Dedifferentiated amniotic fluid mesenchymal stem cell (primary cell): ENCODE measurements at regions not wholly inside any gene's neighbourhood (a gene's known extent, or its start where the extent isn't known, plus 50 kb on each side); places are given as distances from the start of the nearest gene placed in this dataset.
"Not testable (repeated sequence)": the region's sequence is repeated elsewhere in the genome, so short reads cannot be mapped to it uniquely, and the experiment has no call there.

ENCODE experiments used
- DNase-seq: peaks from one replicate; pipeline ENCODE4 v3.0.0-alpha.2; 2016; ENCODE audit errors: extremely low spot score

- no peak for DNase-seq
Observed at GRCh38 chr9:16275795-16276624, 594.5 kb downstream of the BNC2 start.

DNA sequence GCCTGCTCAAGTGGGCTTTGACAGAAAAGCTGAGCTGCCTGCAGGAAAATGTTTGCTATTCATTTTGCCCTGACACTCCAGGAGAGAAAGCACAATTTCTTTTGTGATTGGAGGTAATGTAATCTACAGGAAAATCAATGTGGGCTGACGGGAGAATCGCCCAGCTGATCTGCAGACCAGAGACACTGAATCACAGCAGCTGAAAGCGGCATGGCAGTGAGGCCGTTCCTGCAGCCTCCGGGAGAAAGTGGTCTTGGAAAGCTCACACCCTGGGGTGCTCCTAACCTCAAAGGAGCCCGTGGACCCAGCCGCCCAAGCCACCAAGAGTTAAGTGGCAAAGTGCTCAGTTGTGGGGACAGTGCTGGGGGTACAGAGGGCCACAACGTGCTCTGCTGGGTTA is 593.6 kb downstream of the BNC2 start:
- no peak for DNase-seq

GRCh38 chr9:16277471-16277960 is 593.0 kb downstream of the BNC2 start:
- no peak for DNase-seq

DNA sequence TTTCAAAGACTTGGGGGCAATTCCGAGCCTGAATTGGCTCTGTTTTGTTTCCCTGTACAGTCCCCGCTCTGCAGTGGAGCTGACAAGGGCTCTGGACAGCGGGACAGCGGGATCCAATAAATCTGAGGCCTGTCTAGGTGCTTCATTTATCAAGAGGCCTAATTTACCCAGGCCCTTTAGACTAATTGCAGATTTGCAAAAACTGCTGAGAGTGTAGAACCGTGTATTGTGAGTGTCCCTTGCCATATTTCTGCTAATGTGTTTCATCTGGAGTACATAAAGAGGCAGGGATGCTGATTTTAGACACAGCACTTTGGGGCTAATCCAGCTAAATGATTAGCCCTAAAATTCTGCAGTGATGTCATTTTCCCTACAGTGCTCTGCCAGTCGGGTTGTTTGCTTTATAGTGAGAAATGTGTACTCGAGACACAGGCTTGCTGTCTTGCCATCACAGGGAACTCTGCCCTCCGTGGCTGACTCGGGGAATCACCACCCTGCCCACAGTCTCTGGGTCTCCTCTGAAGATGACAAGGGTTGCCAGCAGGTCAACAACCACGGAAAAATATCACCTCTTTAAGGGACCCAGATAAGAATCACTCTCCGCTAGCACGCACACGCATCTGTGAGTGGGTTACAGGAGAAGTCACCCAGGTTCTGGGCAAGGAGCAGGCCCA is 592.0 kb downstream of the BNC2 start:
- no peak for DNase-seq

- DNase-seq, result no peak
Observed at GRCh38 chr9:16281707-16282106, 588.8 kb downstream of the BNC2 start.

GRCh38 chr9:16282216-16282615 is 588.3 kb downstream of the BNC2 start:
- peak; percentile 18 for DNase-seq

DNA sequence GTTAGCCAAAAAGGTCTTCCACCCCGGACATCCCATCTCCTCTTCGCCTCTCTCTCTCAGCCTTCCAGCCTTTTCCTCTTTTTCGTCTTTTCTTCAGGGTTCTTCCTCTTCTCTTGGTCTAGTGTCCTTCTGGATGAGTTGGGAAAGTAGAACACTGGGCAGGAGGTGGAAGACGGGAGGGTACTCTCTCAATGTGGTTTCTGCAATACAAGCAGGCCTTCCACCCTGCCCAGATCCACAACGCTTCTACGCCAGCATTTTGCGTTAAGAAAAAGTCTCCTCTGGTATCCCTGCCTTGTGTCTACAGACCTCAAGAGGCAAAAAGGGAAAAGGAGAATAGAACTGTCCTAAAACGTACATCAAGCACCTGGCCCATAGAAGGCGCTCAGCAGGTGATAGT is 587.8 kb downstream of the BNC2 start:
- DNase-seq, result no peak

DNA sequence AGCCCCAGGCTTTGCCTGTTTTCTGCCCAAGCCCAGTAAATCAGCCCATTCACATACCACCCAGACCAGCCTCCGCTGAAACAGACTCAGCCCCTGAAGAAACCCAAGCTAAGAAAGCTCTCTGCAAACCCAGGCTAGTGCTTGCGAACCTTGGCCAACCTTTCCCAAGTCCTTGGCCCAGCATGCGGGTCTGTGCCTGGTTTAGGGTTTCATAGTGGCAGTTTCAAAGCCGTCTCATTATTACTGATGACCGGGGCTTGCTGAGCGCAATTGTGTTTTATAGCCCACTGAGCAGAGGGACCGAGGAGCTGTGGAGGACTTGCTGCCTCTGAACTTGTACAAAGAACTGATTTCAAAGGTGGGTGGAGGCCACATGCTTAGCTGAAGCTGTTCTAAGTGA is 584.3 kb downstream of the BNC2 start:
- DNase-seq, result no peak

DNA sequence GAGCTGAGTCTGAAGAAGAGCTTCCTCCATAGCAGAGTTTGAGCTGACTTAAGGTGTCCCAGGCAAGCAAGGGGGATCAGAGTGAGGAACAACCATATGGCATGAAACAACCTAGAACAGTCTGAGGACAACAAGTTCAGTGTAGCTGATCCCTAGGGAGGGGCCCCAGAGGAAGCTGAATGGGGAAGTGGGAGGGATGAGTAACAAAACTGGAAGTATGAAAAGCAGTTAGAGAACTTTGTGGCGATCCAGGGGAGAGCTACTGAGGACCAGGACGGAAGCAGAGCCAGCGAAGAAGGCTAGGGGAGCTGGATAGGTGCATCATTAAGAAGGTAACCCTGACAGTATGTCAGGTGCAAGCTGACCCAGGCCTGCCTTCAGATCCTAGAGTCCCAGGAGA is 580.8 kb downstream of the BNC2 start:
- no peak for DNase-seq

- DNase-seq, result no peak
Observed at GRCh38 chr9:16290169-16290568, 580.3 kb downstream of the BNC2 start.

GRCh38 chr9:16291921-16292320 is 578.5 kb downstream of the BNC2 start:
- DNase-seq, result no peak

GRCh38 chr9:16293610-16294009 is 576.9 kb downstream of the BNC2 start:
- DNase-seq, result no peak

DNA sequence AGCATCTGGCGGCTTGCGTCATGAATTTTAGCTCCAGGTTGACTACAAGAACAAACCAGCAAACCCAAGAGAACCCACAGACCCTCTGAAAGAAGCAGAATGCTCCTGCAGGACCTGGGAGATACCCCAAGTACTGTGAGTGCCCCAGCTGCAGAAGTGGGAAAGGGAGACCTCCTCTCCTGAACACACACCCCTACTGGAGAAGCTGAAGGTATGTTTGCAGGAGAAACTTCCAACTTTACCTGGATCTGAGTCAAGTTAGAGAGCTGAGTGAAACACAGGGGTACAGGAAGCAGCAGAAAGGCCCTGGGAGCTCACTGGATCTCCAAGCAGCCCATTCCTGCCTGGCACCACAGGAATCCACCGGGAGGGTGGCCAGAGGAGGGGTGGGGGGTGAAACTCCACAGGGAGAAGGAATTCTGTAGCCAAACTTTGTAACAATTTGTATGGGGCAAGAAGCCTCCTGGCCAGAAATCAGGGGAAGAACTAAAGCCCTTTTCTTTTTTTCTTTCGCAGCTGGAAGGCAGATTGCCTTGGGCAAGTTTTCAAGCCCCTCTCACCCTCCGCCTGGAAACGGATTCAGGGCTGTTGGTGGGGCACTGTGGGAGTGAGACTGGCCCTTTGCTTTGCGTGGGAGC is 576.2 kb downstream of the BNC2 start:
- no peak for DNase-seq

- not testable (repeated sequence) for DNase-seq
Observed at GRCh38 chr9:16294940-16295339, 575.5 kb downstream of the BNC2 start.

DNA sequence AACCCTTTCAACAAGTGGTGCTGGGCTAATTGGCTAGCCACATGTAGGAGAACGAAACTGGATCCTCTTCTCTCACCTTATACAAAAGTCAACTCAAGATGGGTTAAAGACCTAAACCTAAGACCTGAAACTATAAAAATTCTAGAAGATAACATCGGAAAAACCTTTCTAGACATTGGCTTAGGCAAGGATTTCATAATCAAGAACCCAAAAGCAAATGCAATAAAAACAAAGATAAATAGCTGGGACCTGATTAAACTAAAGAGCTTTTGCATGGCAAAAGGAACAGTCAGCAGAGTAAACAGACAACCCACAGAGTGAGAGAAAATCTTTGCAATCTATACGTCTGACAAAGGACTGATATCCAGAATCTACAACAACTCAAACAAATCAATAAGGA is 571.1 kb downstream of the BNC2 start:
- DNase-seq, result not testable (repeated sequence)

GRCh38 chr9:16303506-16303905 is 567.0 kb downstream of the BNC2 start:
- DNase-seq, result no peak

DNA sequence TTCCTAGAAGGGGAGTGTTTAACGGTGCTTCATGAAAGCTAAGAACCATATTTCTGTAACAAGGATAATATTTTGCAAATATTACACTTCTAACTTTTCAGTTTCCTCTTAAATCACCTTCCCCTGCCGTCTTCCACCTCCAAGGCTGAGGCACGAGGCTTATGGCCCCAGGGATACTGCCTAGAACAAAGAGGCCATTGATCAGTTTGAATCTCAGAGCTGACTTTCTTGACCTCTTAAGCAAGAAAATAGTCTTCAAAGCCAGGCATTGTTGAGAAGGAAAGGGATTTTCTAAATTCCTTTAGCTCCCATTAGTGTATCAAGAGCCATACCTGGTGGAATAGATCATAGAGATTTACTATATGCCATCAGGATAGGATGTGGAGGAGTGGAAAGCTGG is 566.2 kb downstream of the BNC2 start:
- DNase-seq, result no peak

- DNase-seq, result no peak
Observed at GRCh38 chr9:16306586-16306985, 563.9 kb downstream of the BNC2 start.

DNA sequence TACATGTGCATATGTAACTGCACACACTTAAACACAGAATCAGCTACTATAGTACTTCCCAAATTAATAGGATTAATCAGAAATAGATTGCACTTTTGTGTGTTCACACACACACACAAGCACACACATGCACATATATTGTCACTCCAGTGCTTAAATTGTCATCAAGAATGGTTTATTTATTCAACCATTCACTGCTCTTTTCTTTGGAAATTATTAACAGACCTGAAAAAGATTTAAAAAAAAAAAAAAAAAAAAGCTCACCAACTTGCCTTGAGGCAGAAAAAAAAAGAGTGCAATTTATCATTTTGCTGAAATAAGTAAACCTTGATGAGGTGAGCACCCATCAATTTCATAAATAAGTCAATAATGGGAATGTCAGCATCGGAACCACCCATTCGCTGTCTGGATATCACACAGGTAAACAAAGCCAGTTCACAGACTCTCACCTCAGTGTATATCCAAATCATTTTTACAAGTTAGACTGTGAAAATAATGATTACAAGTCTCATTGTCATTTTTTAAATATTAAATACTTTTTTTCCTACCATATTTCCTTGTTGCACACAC is 562.8 kb downstream of the BNC2 start:
- no peak for DNase-seq

GRCh38 chr9:16308645-16309044 is 561.8 kb downstream of the BNC2 start:
- no peak for DNase-seq

GRCh38 chr9:16309082-16309468 is 561.4 kb downstream of the BNC2 start:
- no peak for DNase-seq

DNA sequence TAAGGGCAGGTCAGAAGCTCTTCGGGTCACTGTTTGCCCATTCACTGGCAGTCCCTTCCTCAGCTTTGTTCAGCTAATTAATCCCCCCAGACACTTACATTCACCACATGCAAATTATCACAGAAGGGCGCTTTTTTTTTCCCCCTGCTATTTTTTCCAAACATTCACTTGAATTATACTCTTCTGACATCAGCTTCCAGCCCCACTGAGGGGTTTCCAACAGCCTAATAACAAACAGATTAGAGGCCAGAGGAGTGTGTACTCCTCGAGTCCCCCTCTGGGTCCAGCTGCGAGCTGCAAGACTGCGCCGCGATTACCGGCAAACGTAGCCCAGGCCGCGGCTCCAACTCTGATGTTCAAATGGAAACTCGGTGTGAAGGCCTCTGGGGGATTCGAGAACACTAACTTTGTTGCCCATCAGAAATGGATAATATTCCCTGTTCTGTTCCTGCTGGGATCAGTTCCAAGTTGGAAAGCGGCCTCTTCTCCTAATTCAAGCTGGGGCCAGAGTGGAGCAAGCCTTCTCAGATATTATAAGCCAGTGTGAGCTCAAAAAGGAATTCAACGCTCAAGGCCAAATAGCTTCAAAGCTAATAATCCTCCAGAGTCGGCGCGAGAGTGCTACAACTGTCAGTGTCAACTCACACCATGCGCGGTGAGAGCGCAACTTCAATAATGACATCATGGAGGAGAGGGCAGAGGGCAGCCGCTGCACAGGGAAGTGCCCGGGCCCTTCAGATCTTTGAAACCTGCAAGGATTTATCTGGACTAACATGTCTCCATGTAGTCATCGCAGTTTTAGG is 560.8 kb downstream of the BNC2 start:
- DNase-seq, result no peak
